Sigmoid colon (tissue), 4 donors: ENCODE measurements at regions not wholly inside any gene's neighbourhood (a gene's known extent, or its start where the extent isn't known, plus 50 kb on each side); places are given as distances from the start of the nearest gene placed in this dataset.

Experiments used
- CTCF ChIP-seq, 4 experiments: fragments of 450-650 bp in 3 of 4; fragments of 200-600 bp in 1 of 4; IDR thresholded peaks; one replicate each; pipeline ENCODE4 v1.5.1; 2016 to 2019; ENCODE audit warnings: antibody characterized with exemption in 4 of 4, mild to moderate bottlenecking in 3 of 4, moderate library complexity in 2 of 4
- EP300 ChIP-seq, 4 donors: sonication (generic); formaldehyde crosslinking; IDR thresholded peaks; one replicate each; pipeline ENCODE4 v1.6.1; 2017; ENCODE audit warnings: antibody characterized with exemption in 4 of 4
- POLR2AphosphoS5 ChIP-seq, 4 donors: sonication (generic); formaldehyde crosslinking; IDR thresholded peaks; one replicate each; pipeline ENCODE4 v1.6.1; 2017; ENCODE audit warnings: antibody characterized with exemption in 4 of 4

- TF ChIP-seq CTCF (IDR thresholded peaks at IDR 0.05) (no peak), EP300 (IDR thresholded peaks at IDR 0.05) (no peak), POLR2AphosphoS5 (IDR thresholded peaks at IDR 0.05) (no peak)
Measured at GRCh38 chr14:89486961-89487360, 69.9 kb upstream of the FOXN3 start.
